ENCODE measurements at regions not wholly inside any gene's neighbourhood (a gene's known extent, or its start where the extent isn't known, plus 50 kb on each side); places are given as distances from the start of the nearest gene placed in this dataset.

GRCh38 chr11:81444297-81444696 lies 1289.4 kb downstream of the FAM181B start:
- TF ChIP-seq CTCF (IDR thresholded peaks at IDR 0.05; ENCODE audit: insufficient read depth, low read length) (no peak), POLR2AphosphoS5 (IDR thresholded peaks at IDR 0.05; ENCODE audit: low read depth) (no peak), REST (IDR thresholded peaks at IDR 0.05; ENCODE audit: insufficient replicate concordance, low read depth) (no peak)

All from HL-60 (cell line).